HG02623 (cell line): ENCODE measurements at regions not wholly inside any gene's neighbourhood (a gene's known extent, or its start where the extent isn't known, plus 50 kb on each side); places are given as distances from the start of the nearest gene placed in this dataset.
"Not testable (repeated sequence)": the region's sequence is repeated elsewhere in the genome, so short reads cannot be mapped to it uniquely, and the experiment has no call there.

ENCODE experiments used
- ATAC-seq: cut with Tn5 transposase; IDR thresholded peaks from one replicate; pipeline ENCODE4 v1.9.1; 2021; ENCODE audit warnings: moderate library complexity; ENCODE audit not compliant: unreplicated experiment

DNA sequence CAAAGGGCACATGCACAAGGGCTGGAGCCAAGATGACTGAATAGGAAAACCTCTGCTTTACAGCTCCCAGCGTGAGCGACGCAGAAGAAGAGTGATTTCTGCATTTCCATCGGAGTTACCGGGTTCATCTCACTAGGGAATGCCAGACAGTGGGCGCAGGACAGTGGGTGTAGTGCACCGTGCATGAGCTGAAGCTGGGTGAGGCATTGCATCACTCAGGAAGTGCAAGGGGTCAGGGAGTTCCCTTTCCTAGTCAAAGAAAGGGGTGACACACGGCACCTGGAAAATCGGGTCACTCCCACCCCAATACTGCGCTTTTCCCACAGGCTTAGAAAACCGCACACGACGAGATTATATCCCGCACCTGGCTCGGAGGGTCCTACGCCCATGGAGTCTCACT, 64.5 kb upstream of the HTR1E start:
- not testable (repeated sequence) for ATAC-seq

DNA sequence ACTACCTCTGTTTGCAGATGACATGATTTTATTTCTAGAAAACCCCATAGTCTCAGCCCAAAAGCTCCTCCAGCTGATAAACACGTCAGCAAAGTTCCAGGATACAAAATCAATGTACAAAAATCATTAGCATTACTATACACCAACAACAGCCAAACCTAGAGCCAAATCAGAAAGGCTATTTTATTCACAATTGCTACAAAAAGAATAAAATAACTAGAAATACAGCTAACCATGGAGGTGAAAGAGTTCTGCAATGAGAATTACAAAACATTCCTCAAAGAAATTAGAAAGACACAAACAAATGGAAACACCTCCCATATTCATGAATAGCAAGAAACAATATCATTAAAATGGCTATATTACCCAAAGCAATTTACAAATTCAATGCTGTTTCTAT, 65.6 kb upstream of the HTR1E start:
- no peak for ATAC-seq

DNA sequence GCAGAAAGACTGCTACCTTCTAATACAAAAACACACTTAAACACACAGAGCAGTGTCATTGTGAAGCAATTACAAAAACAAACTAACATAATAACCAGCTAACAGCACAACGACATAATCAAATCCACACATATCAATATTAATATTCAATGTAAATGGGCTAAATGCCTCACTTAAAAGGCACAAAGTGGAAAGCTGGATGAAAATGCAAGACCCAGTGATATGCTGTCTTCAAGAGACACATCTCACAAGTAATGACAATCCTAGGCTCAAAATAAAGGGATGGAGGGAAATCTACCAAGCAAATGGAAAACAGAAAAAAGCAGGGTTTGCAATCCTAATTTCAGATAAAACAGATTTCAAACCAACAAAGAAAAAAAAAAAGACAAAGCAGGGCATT, 67.8 kb upstream of the HTR1E start:
- no peak for ATAC-seq

DNA sequence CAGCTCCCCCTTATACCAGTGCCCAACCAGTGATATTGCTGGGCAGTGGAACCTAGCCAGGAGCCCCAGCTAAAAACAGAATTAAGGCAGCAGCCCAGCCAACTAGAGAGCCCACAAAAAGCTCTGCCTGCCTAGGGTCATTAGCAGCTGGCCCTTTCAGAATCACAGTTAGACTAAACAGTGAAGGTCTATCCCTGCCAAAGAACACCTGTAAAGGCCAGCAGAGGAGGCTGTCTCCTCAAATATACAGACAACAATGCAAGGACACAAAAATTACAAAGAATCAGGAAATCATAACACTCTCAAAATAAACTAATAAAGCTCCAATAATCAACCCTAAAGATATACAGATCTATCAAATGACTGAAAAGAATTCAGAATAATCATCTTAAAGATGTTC, 77.8 kb upstream of the HTR1E start:
- no peak for ATAC-seq

DNA sequence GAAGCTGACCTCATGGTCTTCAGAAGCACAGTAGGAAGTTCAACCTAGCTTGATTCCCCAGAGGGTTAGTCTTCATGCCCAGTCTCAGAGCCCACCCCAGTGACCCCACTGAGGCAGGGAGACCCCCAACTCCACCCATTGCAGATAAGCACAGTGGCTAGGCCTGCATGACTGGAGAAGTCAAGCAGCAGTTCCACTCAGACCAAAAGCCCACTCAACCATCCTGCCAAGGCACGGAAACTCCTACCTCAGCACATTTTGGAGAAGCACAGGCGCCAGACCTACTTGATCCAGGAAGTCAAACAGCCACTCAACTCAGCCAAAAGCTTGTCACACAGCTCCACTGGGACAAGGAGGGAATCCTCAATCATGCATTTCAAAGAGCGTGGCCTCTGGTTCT, 78.4 kb upstream of the HTR1E start:
- ATAC-seq, result no peak

DNA sequence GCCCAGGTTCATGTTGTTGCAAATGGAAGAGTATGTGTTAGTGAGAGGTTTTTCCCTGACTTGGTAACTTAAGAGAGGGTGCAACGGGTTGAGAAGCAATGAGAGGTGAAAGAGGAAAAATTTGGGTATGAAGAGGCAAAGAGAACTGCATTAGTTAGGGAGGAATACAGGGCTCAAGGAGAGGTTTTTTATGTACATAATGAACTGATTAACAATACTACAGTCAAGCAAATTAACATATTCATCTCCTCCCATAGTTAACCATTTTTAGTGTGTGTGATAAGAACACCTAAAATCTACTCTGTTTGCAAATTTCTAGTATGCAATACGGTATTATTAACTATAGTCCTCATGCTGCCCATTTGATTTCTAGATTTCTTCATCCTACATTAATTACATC, 79.5 kb upstream of the HTR1E start:
- ATAC-seq, result no peak

DNA sequence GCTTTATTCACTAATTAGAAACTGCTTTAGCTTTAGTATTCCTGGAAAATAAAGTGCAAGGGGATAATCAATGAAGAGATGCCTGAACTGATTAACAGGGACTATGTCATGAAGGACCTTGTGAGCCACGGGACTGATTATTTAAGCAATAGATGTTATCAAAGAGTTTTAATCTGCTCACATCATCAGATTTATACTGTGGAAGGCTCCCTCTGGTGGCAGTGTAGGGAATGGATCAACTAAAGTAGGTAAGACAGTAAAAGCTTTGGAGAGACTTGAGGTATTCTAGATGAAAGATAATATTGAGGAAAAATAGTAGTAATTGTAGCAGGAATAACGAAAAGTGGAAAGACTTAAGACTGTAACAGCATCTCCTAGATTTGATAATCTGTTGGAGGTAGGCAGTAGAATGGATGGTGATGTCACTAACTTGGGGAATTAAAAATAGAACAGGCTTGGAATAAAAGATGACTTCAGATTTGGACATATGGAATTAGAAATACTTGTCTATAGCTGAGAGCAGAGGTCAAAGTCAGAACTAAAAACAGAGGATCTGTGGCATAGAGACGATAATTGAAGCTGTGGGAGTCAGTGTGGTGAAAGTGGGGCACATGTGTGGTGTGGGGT, 80.3 kb upstream of the HTR1E start:
- ATAC-seq, result no peak

DNA sequence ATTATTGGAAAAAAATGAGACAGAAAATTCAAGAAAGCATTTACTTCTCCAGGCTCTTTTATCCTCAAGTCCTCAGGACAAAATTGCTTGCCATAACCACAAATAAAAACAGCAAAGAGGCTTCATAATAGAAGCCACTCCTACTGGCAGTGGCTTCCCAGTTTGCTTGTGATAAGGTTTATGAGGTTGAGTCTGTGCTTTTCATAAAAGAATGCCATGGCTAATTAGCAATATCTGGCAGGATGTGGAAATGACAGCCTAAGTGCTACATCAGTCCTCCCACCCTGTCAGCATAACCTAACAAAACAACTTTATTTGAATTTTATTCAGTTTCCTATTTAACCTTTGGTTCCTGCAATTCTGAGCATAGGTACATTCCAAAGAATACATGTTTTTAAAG, 80.9 kb upstream of the HTR1E start:
- no peak for ATAC-seq

DNA sequence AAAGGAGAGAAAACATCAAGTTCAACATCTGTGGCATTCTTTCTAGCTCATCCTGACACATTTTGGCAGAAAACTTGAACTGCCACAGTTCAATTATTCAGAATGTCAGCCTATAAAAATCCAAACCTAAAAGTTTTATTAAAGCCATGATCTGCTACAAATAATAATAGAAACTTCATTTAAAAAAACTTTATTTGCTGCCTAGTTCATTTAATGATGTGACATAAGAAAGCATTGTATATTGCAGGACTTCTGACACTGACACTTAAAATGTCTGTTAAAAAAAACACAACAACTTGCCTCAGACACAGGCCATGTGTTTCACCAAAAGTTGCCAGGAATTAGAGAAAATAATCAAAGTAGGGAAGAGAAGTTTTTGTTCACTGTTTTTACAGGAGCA, 88.3 kb upstream of the HTR1E start:
- ATAC-seq, result no peak

DNA sequence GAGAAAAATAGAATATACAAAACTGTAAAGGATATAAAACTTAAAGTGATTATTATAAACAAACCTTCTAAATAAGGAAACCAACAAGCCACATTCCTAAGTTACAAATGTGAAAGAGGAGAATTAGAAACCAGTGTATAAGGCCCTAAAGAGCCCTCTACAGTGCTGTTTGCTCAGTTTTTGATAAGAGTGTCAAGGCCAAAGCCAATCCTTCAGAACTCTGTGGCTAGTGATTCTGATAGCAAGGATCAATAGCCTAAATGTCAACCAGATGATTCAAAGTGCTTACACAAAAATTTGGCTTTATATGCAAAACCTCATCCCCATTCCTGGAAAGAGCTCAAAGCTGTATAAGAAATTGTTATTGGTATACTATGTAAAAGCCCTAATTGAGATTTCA, 104.6 kb upstream of the HTR1E start:
- ATAC-seq, result no peak

DNA sequence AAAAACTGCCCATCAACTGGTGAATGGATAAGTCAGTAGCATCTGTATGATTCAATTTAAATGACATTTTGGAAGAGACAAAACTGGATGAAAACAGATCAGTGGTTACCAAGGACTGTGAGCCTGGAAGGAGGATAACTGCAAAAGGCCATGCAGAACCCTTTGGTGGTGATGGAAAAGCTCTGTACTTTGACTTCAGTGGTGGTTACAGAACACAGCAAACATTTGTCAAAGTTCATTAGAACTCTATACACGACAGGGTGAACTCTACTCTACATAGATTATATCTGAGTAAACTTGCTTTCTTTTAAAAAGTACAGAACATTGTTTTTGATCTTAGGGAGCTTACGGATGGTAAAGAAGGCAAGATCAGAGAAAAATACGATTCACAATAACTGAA, 111.9 kb upstream of the HTR1E start:
- no peak for ATAC-seq

DNA sequence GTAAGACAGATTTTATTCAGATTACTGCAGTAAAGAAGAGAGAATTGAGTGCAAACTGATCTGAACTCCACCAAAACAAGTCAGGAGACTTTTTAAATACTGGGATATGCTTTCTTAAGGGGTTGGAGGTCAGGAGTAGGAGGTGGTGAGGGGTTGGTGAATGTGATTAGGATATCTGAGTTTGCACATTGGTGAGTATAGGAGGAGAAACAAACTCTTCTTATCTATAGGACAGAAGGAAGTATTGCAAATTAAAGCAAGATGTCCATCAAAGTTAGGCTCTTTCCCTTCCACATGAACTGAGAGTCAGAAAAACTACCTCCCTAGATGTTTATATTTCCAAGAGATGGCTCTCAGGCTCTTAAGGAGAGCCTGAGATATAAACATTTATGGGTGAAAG, 114.6 kb upstream of the HTR1E start:
- no peak for ATAC-seq

DNA sequence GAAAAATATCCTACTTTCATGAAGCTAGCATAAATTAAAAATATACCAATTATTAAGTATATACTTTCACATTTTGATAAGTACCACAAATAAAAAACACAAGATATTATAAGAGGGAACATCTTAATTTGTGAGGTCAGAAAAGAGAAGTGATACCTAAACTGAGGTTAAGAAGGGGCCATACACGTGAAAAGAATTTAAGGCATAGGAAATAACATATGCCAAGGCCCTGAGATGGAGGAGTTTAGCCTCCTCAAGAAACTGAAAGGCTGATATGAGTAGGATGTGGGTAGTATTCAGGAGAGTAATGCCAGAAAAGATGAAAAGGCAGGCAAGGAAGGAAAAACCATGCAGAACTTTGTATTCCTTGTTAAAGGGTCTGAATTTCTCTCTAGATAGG, 116.6 kb upstream of the HTR1E start:
- peak; percentile 47 for ATAC-seq

DNA sequence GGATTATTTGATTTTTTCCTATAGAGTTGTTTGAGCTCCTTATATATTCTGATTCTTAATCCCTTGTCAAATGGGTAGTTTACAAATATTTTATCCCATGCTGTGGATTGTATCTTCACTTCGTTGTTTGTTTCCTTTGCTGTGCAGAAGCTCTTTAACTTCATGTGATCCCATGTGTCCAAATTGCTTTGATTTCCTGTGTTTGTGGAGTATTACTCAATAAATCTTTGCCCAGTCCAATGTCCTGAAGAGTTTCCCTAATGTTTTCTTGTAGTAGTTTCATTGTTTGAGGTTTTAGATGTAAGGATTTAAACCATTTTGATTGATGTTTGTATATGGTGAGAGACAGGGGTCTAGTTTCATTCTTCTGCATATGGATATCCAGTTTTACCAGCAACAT, 143.7 kb upstream of the HTR1E start:
- ATAC-seq, result no peak

DNA sequence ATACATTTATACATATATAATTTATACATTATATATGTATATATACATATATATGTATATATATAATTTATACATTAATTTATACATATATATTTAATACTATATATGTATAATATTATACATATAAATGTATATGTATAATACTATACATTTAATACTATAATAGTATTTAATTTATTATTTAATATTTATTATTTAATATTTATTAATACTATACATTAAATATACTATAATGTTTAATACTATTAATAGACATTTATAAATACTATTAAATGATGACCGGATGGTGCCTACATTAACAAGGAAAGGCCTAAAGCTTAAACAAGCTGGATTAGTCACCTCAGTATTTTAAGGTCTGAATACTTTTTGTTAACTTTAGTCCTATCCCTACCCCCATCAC, 145.9 kb upstream of the HTR1E start:
- no peak for ATAC-seq

DNA sequence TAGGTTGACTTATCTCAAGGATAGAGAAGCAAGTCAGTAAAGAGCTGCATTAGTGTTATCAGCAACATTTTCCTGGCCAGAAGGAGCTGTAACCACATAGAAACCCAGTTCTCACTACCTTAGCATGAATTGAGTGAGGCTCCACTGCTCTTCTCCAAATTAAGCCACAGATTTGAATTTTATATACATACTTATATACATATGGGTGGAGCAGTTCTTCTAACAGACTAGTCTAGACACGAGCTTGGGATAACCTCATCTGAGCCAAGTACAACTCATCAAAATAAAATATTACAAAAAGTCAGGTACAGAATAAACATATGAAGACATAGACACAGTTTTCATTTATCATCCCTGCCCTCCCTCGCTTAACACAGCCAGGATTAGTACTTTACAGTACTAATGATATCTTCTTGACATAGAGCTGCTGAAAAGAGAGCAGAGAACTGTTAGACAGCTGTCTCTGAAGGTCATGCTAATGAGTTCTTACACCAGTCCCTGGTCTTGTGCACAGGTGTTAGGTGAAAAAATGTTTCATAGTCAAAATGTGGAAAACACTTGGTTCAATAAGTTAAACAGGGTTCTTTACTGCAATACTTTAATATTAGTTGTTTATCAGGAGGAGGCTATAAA, 147.4 kb upstream of the HTR1E start:
- ATAC-seq, result no peak

DNA sequence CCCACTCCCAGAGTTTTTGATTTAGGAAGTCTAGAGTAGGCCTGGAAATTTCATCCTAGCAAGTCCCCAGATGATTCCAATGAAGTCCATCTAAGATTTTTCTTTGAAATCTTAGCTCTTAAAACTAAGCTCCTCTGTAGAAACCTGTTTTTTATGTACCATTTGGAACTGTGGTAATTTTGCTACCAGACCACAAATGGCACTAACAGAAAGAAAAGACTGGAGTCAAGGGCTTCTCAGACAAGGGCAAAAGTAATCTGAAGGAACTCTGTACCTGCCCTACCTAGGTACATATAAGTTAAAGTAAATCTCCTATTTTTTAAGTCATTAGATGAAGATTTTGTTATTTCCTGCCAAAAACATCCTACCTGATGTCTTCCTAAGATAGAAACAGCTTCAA, 155.0 kb upstream of the HTR1E start:
- no peak for ATAC-seq

DNA sequence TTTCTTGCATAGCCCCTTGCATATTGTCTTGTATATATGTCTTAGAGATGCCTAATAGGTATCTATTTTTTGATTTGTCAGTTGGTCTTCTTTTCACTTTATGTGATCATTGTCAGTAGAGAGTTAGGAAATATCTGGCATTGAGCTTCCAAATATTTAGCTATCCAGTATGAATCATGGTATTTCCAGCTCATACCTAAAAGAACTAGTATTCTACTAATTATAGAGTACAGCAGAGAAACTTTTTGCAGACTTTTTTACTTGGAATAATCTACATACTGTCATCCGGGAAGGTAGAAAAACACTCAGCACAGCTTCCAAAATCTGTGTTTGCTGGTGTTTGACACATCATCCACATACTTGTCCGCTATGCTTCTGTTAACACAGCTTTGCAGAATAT, 156.4 kb upstream of the HTR1E start:
- ATAC-seq, result no peak

DNA sequence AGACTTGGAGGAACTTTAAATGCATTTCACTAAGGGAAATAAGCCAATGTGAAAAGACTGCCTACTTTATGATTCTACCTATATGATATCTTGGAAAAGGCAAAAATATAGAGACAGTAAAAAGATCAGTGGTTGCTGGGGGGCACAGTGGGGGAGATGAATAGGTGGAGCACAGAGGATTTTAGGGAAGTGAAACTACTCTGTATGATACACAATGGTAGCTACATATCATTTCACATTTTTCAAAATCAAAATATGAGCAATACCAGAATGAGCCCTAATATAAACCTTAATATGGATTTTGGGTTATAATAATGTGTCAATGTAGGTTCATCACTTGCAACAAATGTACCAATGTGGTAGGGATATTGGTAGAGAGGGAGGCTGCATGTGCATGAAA, 161.4 kb upstream of the HTR1E start:
- ATAC-seq, result no peak

DNA sequence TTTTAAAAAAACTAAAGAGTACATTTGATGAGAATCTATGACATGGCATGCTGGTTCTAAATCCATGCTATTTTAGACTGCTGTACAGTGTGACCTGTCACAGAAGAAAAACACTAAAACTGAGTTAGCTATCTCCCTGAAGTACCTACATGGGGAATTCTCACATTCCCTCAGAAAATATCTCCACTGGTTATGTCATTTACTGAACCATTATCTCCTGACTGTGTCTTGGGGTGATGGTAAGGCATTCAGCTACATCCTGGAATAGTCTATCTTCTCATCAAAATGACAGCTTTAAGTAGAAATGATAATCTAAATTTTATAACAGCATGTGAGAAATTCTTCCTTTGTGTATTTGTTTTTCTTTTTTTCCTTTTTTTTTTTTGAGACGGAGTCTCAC, 172.1 kb upstream of the HTR1E start:
- ATAC-seq, result no peak

DNA sequence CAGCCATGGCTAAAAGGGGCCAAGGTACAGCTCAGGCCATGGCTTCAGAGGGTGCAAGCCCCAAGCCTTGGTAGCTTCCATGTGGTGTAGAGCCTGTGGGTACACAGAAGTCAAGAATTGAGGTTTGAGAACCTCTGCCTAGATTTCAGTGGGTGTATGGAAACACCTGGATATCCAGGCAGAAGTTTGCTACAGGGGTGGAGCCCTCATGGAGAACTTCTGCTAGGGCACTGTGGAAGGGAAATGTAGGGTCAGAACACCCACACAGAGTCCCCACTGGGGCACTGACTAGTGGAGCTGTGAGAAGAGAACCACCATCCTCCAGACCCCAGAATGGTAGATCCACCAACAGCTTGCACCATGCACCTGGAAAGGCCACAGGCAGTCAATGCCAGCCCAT, 177.4 kb upstream of the HTR1E start:
- not testable (repeated sequence) for ATAC-seq

DNA sequence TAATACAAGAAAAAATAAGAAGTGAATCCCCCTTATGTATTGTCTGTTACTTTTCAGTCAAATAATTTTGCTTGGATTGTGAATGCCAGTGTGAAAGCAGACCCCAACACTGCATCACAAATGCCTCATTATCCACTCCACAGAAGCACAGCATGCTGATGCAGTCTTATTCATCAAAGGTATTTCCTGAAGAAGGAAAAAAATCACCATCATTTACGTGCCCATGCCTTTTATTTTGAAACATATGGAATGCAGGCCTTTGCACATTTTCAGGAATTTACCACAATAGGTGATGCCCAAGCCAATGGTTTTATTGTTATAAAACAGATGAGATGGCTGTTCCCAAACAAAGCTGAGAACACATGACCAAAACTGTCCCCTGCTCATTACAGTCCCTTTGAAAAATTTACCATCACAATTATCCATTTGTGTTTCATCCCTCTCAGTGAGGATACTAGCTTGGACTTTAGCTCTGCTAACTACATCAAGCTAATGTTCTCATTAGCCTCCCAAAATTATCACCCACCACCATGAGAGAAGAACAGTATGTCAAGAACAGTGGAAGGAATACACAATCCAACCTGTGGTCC, 180.6 kb upstream of the HTR1E start:
- no peak for ATAC-seq

DNA sequence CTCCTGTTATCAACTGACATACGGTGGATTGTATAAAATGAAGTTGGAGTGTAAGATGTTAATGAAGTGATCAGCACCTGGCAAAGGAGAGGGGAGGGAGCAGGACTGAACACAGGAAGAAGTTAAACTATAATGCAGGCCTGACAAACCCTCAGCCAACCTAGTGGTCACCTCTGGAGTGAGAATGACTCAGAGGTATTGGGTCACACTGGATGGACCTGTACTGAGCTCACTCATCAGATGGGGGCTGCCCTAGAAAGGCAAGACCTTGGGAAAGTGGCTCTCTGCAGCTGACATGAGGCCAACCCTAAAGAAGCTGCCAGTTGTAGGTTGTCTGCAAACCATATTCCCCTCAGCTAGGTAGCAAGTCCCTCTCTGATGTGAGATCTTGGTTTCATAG, 193.3 kb upstream of the HTR1E start:
- no peak for ATAC-seq
